ENCODE measurements at regions not wholly inside any gene's neighbourhood (a gene's known extent, or its start where the extent isn't known, plus 50 kb on each side); places are given as distances from the start of the nearest gene placed in this dataset.

DNA sequence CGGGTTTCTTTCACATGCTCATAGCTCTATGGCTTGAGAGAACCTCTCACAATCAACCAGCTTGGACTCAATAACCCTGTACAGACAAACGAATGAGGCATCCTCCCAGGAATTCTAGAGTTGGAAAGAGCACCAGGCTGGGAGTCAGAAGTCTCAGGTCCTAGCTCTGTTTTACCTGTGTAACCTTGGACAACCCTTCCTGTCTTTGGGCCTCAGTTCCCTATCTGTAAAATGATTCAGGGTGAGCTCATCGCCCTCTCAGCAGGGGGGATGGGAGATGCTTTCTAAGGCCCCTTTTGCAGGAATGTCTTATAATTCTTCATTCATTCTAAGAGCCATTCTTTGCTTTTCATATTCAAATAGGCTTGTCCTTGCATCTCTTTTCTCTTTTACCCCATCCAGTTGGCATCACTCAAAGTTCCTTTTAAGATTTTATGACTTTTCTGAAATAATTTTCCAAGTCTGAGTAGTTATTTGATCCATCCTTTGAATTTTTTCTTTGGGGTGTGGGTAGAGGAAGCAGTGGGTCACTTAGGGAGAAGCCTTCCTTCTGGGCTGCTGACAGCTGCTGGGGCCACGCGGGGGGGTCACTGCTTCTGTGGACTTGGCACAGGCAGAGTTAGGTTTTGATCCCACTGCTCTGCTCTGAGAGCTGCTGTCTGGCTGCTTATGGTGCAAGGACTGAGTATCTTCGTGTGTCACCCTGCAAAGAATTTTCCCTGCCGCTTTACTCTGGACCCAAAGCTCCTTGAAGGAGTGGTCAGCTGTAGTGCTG lies 102.7 kb downstream of the UTP18 start:
- H3K27me3 ChIP-seq (ENCODE audit: control insufficient read depth, extremely low read depth, insufficient read depth, low read length): no peaks in the 10 kb centered on the region
- no peak overlapping the region for H3K9ac ChIP-seq (ENCODE audit: control insufficient read depth, extremely low read depth, insufficient read depth, low read length)
- TF ChIP-seq EZH2 (IDR thresholded peaks at IDR 0.05; ENCODE audit: low read length): no peak
- TF ChIP-seq, protein P1, sequence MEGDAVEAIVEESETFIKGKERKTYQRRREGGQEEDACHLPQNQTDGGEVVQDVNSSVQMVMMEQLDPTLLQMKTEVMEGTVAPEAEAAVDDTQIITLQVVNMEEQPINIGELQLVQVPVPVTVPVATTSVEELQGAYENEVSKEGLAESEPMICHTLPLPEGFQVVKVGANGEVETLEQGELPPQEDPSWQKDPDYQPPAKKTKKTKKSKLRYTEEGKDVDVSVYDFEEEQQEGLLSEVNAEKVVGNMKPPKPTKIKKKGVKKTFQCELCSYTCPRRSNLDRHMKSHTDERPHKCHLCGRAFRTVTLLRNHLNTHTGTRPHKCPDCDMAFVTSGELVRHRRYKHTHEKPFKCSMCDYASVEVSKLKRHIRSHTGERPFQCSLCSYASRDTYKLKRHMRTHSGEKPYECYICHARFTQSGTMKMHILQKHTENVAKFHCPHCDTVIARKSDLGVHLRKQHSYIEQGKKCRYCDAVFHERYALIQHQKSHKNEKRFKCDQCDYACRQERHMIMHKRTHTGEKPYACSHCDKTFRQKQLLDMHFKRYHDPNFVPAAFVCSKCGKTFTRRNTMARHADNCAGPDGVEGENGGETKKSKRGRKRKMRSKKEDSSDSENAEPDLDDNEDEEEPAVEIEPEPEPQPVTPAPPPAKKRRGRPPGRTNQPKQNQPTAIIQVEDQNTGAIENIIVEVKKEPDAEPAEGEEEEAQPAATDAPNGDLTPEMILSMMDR (optimal IDR thresholded peaks at IDR 0.05 in 1 of 3, IDR thresholded peaks at IDR 0.05 in 1 of 3, conservative IDR thresholded peaks at IDR 0.05 in 1 of 3; ENCODE audit: extremely low read depth in 1 of 3, insufficient read depth in 2 of 3, low read length in 3 of 3): no peak
- DNase-seq (ENCODE audit: low read depth, low spot score) (no peak), FAIRE-seq (no peak)
- H3K36me3 ChIP-seq (ENCODE audit: control insufficient read depth in 2 of 2, extremely low read depth in 1 of 2, insufficient read depth in 2 of 2, low read length in 2 of 2): no peaks in the 10 kb centered on the region
- H2AFZ ChIP-seq (ENCODE audit: control insufficient read depth, low read length): no peak overlapping the region
- no peak overlapping the region for H3K4me2 ChIP-seq (ENCODE audit: control insufficient read depth, extremely low read depth, insufficient read depth, low read depth, low read length)
- no peak overlapping the region for H3K4me3 ChIP-seq (ENCODE audit: control insufficient read depth in 2 of 3, extremely low read depth in 1 of 3, insufficient read depth in 2 of 3, low read depth in 1 of 3, low read length in 3 of 3)
- dilution Hi-C loops (cut with MboI; ENCODE audit: extremely low pct_ligation_motif_present, low sequenced_read_pairs): no loop called here
- no peaks in the 10 kb centered on the region for H3K9me1 ChIP-seq (ENCODE audit: control insufficient read depth, extremely low read depth, insufficient read depth, low read length)
- no peak overlapping the region for H3K27ac ChIP-seq (ENCODE audit: control insufficient read depth, insufficient read depth, low read length)
- no peaks in the 10 kb centered on the region for H3K79me2 ChIP-seq (ENCODE audit: control insufficient read depth, insufficient read depth, low read length)
- no peaks in the 10 kb centered on the region for H4K20me1 ChIP-seq (ENCODE audit: control insufficient read depth, extremely low read depth, insufficient read depth, low read length)
- no peaks in the 10 kb centered on the region for H3K9me3 ChIP-seq (ENCODE audit: control insufficient read depth, low read depth, low read length)
- H3K4me1 ChIP-seq (ENCODE audit: control insufficient read depth, extremely low read depth, insufficient read depth, low read length): peaks cover 5% of the 10 kb centered on the region

DNA sequence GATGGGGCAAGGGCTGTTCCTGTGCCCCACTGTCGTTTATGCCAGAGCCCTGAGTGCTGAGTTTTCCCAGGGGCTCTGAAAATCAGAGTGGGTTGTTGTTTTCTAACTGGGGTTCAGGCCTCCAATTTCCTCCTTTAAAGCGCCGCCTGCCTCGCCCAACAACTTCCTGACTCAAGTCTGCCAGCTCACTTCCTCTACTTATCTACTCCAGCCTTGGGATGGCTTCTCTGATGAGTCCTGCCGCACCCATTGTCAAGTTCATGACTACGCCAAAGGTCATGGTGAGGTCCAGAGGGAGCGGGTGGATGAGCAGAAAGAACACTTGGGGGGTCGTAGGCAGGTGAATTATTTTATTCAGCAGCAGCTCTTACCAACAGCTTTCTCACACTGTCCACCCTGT lies 104.7 kb downstream of the UTP18 start:
- peaks cover 5% of the 10 kb centered on the region for H3K4me1 ChIP-seq (ENCODE audit: control insufficient read depth, extremely low read depth, insufficient read depth, low read length)
- no peak overlapping the region for H3K9ac ChIP-seq (ENCODE audit: control insufficient read depth, extremely low read depth, insufficient read depth, low read length)
- H3K27ac ChIP-seq (ENCODE audit: control insufficient read depth, insufficient read depth, low read length): no peak overlapping the region
- H2AFZ ChIP-seq (ENCODE audit: control insufficient read depth, low read length): no peak overlapping the region
- dilution Hi-C loops (cut with MboI; ENCODE audit: extremely low pct_ligation_motif_present, low sequenced_read_pairs): no loop called here
- H3K36me3 ChIP-seq (ENCODE audit: control insufficient read depth in 2 of 2, extremely low read depth in 1 of 2, insufficient read depth in 2 of 2, low read length in 2 of 2): no peaks in the 10 kb centered on the region
- no peaks in the 10 kb centered on the region for H3K9me3 ChIP-seq (ENCODE audit: control insufficient read depth, low read depth, low read length)
- DNase-seq (ENCODE audit: low read depth, low spot score) (no peak), FAIRE-seq (no peak)
- H3K79me2 ChIP-seq (ENCODE audit: control insufficient read depth, insufficient read depth, low read length): no peaks in the 10 kb centered on the region
- no peaks in the 10 kb centered on the region for H3K9me1 ChIP-seq (ENCODE audit: control insufficient read depth, extremely low read depth, insufficient read depth, low read length)
- TF ChIP-seq, protein P1 (optimal IDR thresholded peaks at IDR 0.05 in 1 of 3, IDR thresholded peaks at IDR 0.05 in 1 of 3, conservative IDR thresholded peaks at IDR 0.05 in 1 of 3; ENCODE audit: extremely low read depth in 1 of 3, insufficient read depth in 2 of 3, low read length in 3 of 3): no peak
- TF ChIP-seq EZH2 (IDR thresholded peaks at IDR 0.05; ENCODE audit: low read length): no peak
- H4K20me1 ChIP-seq (ENCODE audit: control insufficient read depth, extremely low read depth, insufficient read depth, low read length): no peaks in the 10 kb centered on the region
- H3K4me2 ChIP-seq (ENCODE audit: control insufficient read depth, extremely low read depth, insufficient read depth, low read depth, low read length): no peak overlapping the region
- no peak overlapping the region for H3K4me3 ChIP-seq (ENCODE audit: control insufficient read depth in 2 of 3, extremely low read depth in 1 of 3, insufficient read depth in 2 of 3, low read depth in 1 of 3, low read length in 3 of 3)
- no peaks in the 10 kb centered on the region for H3K27me3 ChIP-seq (ENCODE audit: control insufficient read depth, extremely low read depth, insufficient read depth, low read length)
